ENCODE measurements at regions not wholly inside any gene's neighbourhood (a gene's known extent, or its start where the extent isn't known, plus 50 kb on each side); places are given as distances from the start of the nearest gene placed in this dataset.

- Histone ChIP-seq H3K27ac (ENCODE audit: low read length in 2 of 2) (no peak overlapping the region), H3K9me3 (ENCODE audit: control extremely low read depth in 1 of 3, control insufficient read depth in 2 of 3, insufficient read depth in 1 of 3, low read length in 2 of 3) (peaks cover 0 to 8% (median 0%) of the 10 kb centered on the region in 3 donors), H3K79me2 (ENCODE audit: control insufficient read depth, insufficient read depth, low read length) (no peaks in the 10 kb centered on the region), H4K20me1 (ENCODE audit: control insufficient read depth, insufficient read depth, low read length, poor library complexity, severe bottlenecking) (no peaks in the 10 kb centered on the region), H3K4me3 (ENCODE audit: control extremely low read depth in 1 of 5, extremely low read depth in 1 of 5, insufficient read depth in 1 of 5, low read depth in 2 of 5, low read length in 4 of 5) (no peak overlapping the region), H3K4me1 (ENCODE audit: control insufficient read depth in 2 of 2, insufficient read depth in 2 of 2, low read length in 2 of 2) (no peaks in the 10 kb centered on the region), H3K9ac (ENCODE audit: low read length) (no peak overlapping the region), H3K27me3 (replicated peaks in 1 of 4; ENCODE audit: control extremely low read depth in 1 of 4, control insufficient read depth in 3 of 4, insufficient read depth in 4 of 4, low read length in 3 of 4) (no peaks in the 10 kb centered on the region), H3K36me3 (replicated peaks in 1 of 2; ENCODE audit: control extremely low read depth in 1 of 2, control insufficient read depth in 1 of 2, extremely low read depth in 1 of 2, insufficient read depth in 2 of 2, low read length in 1 of 2) (no peaks in the 10 kb centered on the region), H2AFZ (ENCODE audit: insufficient read depth, low read depth, low read length, poor library complexity, severe bottlenecking) (no peak overlapping the region), H3K4me2 (replicated peaks; ENCODE audit: low read depth, low read length, poor library complexity, severe bottlenecking) (no peak overlapping the region)
- ChIA-PET POLR2A (no interaction called here), CTCF (no interaction called here)
- ATAC-seq (ENCODE audit: low read depth): no peak
- Mint-ChIP-seq H3K27ac (no peak overlapping the region), H3K9me3 (ENCODE audit: insufficient read depth) (no peaks in the 10 kb centered on the region), H3K4me3 (no peak overlapping the region), H3K27me3 (peaks cover 5% of the 10 kb centered on the region), H3K4me1 (no peaks in the 10 kb centered on the region)
- 97% methylated on average over 5 of the region's 5 CpGs for WGBS (ENCODE audit: insufficient coverage)
- no peak for DNase-seq
- TF ChIP-seq CTCF (IDR thresholded peaks at IDR 0.05): no peak
- TF ChIP-seq EZH2 (IDR thresholded peaks at IDR 0.05; ENCODE audit: borderline replicate concordance, insufficient read depth, low read depth, low read length, poor library complexity, severe bottlenecking): no peak
- intact Hi-C loops (cut with micrococcal nuclease): no loop called here
These were observed 140.6 kb downstream of the URI1 start for GRCh38 chr19:30082611-30083010.

DNA sequence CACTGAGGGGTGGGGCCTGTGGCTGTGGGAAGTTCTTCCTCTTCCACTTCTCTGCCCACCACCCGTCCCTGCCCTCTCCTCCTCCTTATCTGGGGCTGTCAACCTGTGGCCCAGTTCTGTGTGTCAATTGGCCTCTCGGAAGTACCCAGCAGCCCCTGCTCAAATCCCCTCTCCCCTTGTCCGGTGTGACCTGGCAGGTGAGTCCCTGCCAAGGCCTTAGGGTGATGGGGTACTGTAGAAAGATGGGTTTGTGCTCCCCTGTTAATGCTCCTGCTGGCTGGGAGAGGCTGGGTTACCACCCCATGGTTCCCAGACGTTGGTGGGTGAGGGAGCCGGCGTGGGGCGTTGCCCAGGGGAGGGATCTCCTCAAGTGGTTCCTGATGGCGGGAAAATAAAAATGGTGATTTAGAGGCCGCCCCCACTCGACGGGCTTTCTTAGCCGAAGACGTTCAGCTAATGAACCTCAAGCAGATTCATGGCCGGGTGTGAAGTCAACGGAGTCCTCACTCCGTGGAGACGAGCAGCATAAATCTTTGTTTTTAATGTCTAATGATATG lies 141.2 kb downstream of the URI1 start:
- no peak overlapping the region for H3K4me3 Mint-ChIP-seq
- H3K27me3 Mint-ChIP-seq: peaks cover 5% of the 10 kb centered on the region
- CTCF ChIA-PET: no interaction called here

More for the DNA sequence above, 141.2 kb downstream of the URI1 start:
- no peak for ATAC-seq (ENCODE audit: low read depth)
- no peak for TF ChIP-seq EZH2 (IDR thresholded peaks at IDR 0.05; ENCODE audit: borderline replicate concordance, insufficient read depth, low read depth, low read length, poor library complexity, severe bottlenecking)
- no peak for TF ChIP-seq CTCF (IDR thresholded peaks at IDR 0.05)
- H3K27ac Mint-ChIP-seq: no peak overlapping the region
- H3K9ac ChIP-seq (ENCODE audit: low read length): no peak overlapping the region
- no peak overlapping the region for H2AFZ ChIP-seq (ENCODE audit: insufficient read depth, low read depth, low read length, poor library complexity, severe bottlenecking)
- no peaks in the 10 kb centered on the region for H3K9me3 Mint-ChIP-seq (ENCODE audit: insufficient read depth)
- no peaks in the 10 kb centered on the region for H3K79me2 ChIP-seq (ENCODE audit: control insufficient read depth, insufficient read depth, low read length)
- H3K4me1 ChIP-seq (ENCODE audit: control insufficient read depth in 2 of 2, insufficient read depth in 2 of 2, low read length in 2 of 2): no peaks in the 10 kb centered on the region
- whole genome bisulfite sequencing (ENCODE audit: insufficient coverage): 96% methylated on average over 12 of the region's 17 CpGs
- H3K4me1 Mint-ChIP-seq: no peaks in the 10 kb centered on the region
- H3K27ac ChIP-seq (ENCODE audit: low read length in 2 of 2): no peak overlapping the region
- no peaks in the 10 kb centered on the region for H3K27me3 ChIP-seq (replicated peaks in 1 of 4; ENCODE audit: control extremely low read depth in 1 of 4, control insufficient read depth in 3 of 4, insufficient read depth in 4 of 4, low read length in 3 of 4)
- POLR2A ChIA-PET: no interaction called here
- H3K9me3 ChIP-seq (ENCODE audit: control extremely low read depth in 1 of 3, control insufficient read depth in 2 of 3, insufficient read depth in 1 of 3, low read length in 2 of 3): peaks cover 0 to 8% (median 0%) of the 10 kb centered on the region in 3 donors
- intact Hi-C loops (cut with micrococcal nuclease): no loop called here
- no peak overlapping the region for H3K4me2 ChIP-seq (replicated peaks; ENCODE audit: low read depth, low read length, poor library complexity, severe bottlenecking)
- H3K36me3 ChIP-seq (replicated peaks in 1 of 2; ENCODE audit: control extremely low read depth in 1 of 2, control insufficient read depth in 1 of 2, extremely low read depth in 1 of 2, insufficient read depth in 2 of 2, low read length in 1 of 2): no peaks in the 10 kb centered on the region
- no peak for DNase-seq
- H3K4me3 ChIP-seq (ENCODE audit: control extremely low read depth in 1 of 5, extremely low read depth in 1 of 5, insufficient read depth in 1 of 5, low read depth in 2 of 5, low read length in 4 of 5): no peak overlapping the region
- H4K20me1 ChIP-seq (ENCODE audit: control insufficient read depth, insufficient read depth, low read length, poor library complexity, severe bottlenecking): no peaks in the 10 kb centered on the region
